Mesendoderm (in vitro differentiated cells): ENCODE measurements at regions not wholly inside any gene's neighbourhood (a gene's known extent, or its start where the extent isn't known, plus 50 kb on each side); places are given as distances from the start of the nearest gene placed in this dataset.
"Not testable (repeated sequence)": the region's sequence is repeated elsewhere in the genome, so short reads cannot be mapped to it uniquely, and the experiment has no call there.

ENCODE experiments used
- DNase-seq: peaks from one replicate; pipeline ENCODE4 v3.0.0; 2013
- H2AK5ac ChIP-seq: 2 replicates; pipeline ENCODE4 v1.6.1; 2013; ENCODE audit warnings: low read length, inconsistent platforms
- H2BK120ac ChIP-seq: 2 replicates; pipeline ENCODE4 v1.6.1; 2013; ENCODE audit warnings: low read depth, mild to moderate bottlenecking, low read length, moderate library complexity, mixed read lengths
- H2BK15ac ChIP-seq: replicated peaks from 2 replicates; pipeline ENCODE4 v1.6.1; 2013; ENCODE audit warnings: low read depth, mild to moderate bottlenecking, moderate library complexity
- H2BK5ac ChIP-seq: 2 replicates; pipeline ENCODE4 v1.6.1; 2013; ENCODE audit warnings: low read length, inconsistent platforms
- H3K18ac ChIP-seq: 2 replicates; pipeline ENCODE4 v1.6.1; 2013; ENCODE audit warnings: mild to moderate bottlenecking, low read length, mixed read lengths
- H3K23ac ChIP-seq: one replicate; pipeline ENCODE4 v1.6.1; 2013; ENCODE audit warnings: low read length
- H3K27ac ChIP-seq: 2 replicates; pipeline ENCODE4 v1.5.1; 2013; ENCODE audit warnings: low read depth, mild to moderate bottlenecking, inconsistent platforms, low read length, moderate library complexity
- H3K27me3 ChIP-seq: 2 replicates; pipeline ENCODE4 v1.6.1; 2013; ENCODE audit warnings: low read length, control low read depth, mild to moderate bottlenecking, inconsistent platforms; ENCODE audit not compliant: insufficient read depth, poor library complexity
- H3K36me3 ChIP-seq: 2 replicates; pipeline ENCODE4 v1.6.1; 2013; ENCODE audit warnings: low read length, inconsistent platforms; ENCODE audit not compliant: control insufficient read depth, insufficient read depth
- H3K4ac ChIP-seq: one replicate; pipeline ENCODE4 v1.6.1; 2013; ENCODE audit warnings: low read depth, mild to moderate bottlenecking, low read length, moderate library complexity
- H3K4me1 ChIP-seq: 2 replicates; pipeline ENCODE4 v1.6.1; 2013; ENCODE audit warnings: low read depth, low read length, inconsistent platforms; ENCODE audit not compliant: control insufficient read depth
- H3K4me2 ChIP-seq: 2 replicates; pipeline ENCODE4 v1.6.1; 2013; ENCODE audit warnings: low read length
- H3K4me3 ChIP-seq: 2 replicates; pipeline ENCODE4 v1.5.1; 2013; ENCODE audit warnings: mild to moderate bottlenecking, low read length
- H3K56ac ChIP-seq: one replicate; pipeline ENCODE4 v1.6.1; 2013; ENCODE audit warnings: low read length
- H3K79me1 ChIP-seq: 2 replicates; pipeline ENCODE4 v1.6.1; 2013; ENCODE audit warnings: low read length, inconsistent platforms
- H3K79me2 ChIP-seq: 2 replicates; pipeline ENCODE4 v1.6.1; 2013; ENCODE audit warnings: mild to moderate bottlenecking, low read length; ENCODE audit not compliant: control insufficient read depth, insufficient read depth
- H3K9ac ChIP-seq: 2 replicates; pipeline ENCODE4 v1.6.1; 2013; ENCODE audit warnings: low read length, inconsistent platforms
- H4K5ac ChIP-seq: one replicate; pipeline ENCODE4 v1.6.1; 2013; ENCODE audit warnings: low read length
- H4K8ac ChIP-seq: one replicate; pipeline ENCODE4 v1.6.1; 2013; ENCODE audit warnings: low read depth, mild to moderate bottlenecking, control low read depth, low read length, moderate library complexity
- WGBS: extraction: QIAGEN DNeasy Blood & Tissue Kit; methylation state at CpG from one replicate; pipeline ENCODE4 v1.1.7; 2013; ENCODE audit warnings: low lambda C conversion rate, missing lambda C conversion rate; ENCODE audit not compliant: insufficient coverage; ENCODE audit errors: extremely low coverage; 5-methylcytosine and 5-hydroxymethylcytosine counted together

GRCh38 chr2:203623661-203624060, 82.8 kb upstream of the CD28 start:
- Histone ChIP-seq H3K27ac (no peak overlapping the region), H3K23ac (no peak overlapping the region)
- no CpG with 5 or more reads among the region's 6 CpGs for WGBS

DNA sequence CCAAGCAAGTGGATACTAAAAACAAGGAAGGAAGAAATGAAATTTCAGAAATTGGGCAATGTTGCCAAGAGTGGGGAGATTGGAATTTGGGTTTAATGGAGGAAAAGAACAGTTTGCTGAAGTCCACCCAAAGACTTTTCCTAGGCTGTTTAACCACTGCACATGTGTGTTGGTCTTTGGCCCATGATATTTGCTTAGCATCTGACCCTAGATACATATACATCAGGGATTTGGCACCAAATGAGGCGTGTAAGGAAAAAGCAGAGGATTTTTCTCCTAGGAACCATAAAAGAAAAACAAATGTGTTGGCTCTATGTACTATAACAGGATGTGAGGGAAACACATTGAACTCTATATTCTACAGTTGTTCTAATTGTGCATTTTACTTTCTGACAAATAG, 80.7 kb upstream of the CD28 start:
- Histone ChIP-seq H3K27me3 (no peaks in the 10 kb centered on the region), H2BK5ac (no peak overlapping the region), H2BK120ac (no peak overlapping the region), H2AK5ac (no peak overlapping the region), H3K4me2 (no peak overlapping the region), H3K4ac (no peak overlapping the region), H3K23ac (no peak overlapping the region), H3K56ac (no peak overlapping the region), H4K5ac (no peak overlapping the region), H3K4me3 (no peak overlapping the region), H3K79me2 (no peaks in the 10 kb centered on the region), H3K18ac (no peak overlapping the region), H4K8ac (no peak overlapping the region), H3K9ac (no peak overlapping the region), H3K36me3 (no peaks in the 10 kb centered on the region), H2BK15ac (no peak overlapping the region), H3K27ac (no peak overlapping the region), H3K4me1 (no peaks in the 10 kb centered on the region), H3K79me1 (no peaks in the 10 kb centered on the region)
- DNase-seq, result no peak
- WGBS, result no CpG with 5 or more reads among the region's 1 CpG

More at GRCh38 chr2:203623661-203624060, 82.8 kb upstream of the CD28 start:
- H3K4ac ChIP-seq, result no peak overlapping the region
- H3K18ac ChIP-seq, result no peak overlapping the region
- no peaks in the 10 kb centered on the region for H3K79me1 ChIP-seq
- H2BK15ac ChIP-seq, result no peak overlapping the region
- H3K4me2 ChIP-seq, result no peak overlapping the region
- no peak overlapping the region for H2AK5ac ChIP-seq
- no peak overlapping the region for H2BK120ac ChIP-seq
- no peaks in the 10 kb centered on the region for H3K4me1 ChIP-seq
- no peaks in the 10 kb centered on the region for H3K79me2 ChIP-seq
- no peaks in the 10 kb centered on the region for H3K36me3 ChIP-seq
- no peaks in the 10 kb centered on the region for H3K27me3 ChIP-seq
- no peak for DNase-seq
- H3K4me3 ChIP-seq, result no peak overlapping the region
- H2BK5ac ChIP-seq, result no peak overlapping the region
- no peak overlapping the region for H4K8ac ChIP-seq
- H3K56ac ChIP-seq, result no peak overlapping the region
- H4K5ac ChIP-seq, result no peak overlapping the region
- H3K9ac ChIP-seq, result no peak overlapping the region

DNA sequence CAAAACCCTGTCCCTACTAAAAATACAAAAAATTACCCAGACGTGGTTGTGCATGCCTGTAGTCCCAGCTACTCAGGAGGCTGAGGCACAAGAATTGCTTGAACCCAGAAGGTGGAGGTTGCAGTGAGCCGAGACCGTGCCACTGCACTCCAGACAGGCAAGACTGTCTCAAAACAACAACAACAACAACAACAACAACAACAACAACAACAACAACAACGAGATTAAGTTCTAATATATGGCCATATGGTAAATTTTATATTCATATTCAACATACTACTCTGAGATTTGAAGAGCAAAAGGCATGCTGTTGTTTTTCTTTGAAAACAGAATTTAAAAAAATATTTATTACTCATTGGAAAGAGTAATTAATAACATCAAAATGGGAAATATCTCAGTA, 80.2 kb upstream of the CD28 start:
- not testable (repeated sequence) for H2BK120ac ChIP-seq, H3K9ac ChIP-seq, H3K79me1 ChIP-seq, H3K79me2 ChIP-seq, H2BK15ac ChIP-seq, H2AK5ac ChIP-seq, H3K4me3 ChIP-seq, H3K23ac ChIP-seq, H3K18ac ChIP-seq, H3K36me3 ChIP-seq, H3K4me1 ChIP-seq, H3K56ac ChIP-seq, H2BK5ac ChIP-seq, H3K27me3 ChIP-seq, DNase-seq, H3K27ac ChIP-seq, H4K5ac ChIP-seq, H3K4me2 ChIP-seq, H3K4ac ChIP-seq, H4K8ac ChIP-seq
- WGBS, result no CpG with 5 or more reads among the region's 4 CpGs

- no peaks in the 10 kb centered on the region for H3K4me1 ChIP-seq
- H2AK5ac ChIP-seq, result no peak overlapping the region
- no peak overlapping the region for H2BK15ac ChIP-seq
- no peak overlapping the region for H3K27ac ChIP-seq
- no peak overlapping the region for H4K5ac ChIP-seq
- DNase-seq, result no peak
- no peak overlapping the region for H2BK120ac ChIP-seq
- H3K79me1 ChIP-seq, result no peaks in the 10 kb centered on the region
- H3K79me2 ChIP-seq, result no peaks in the 10 kb centered on the region
- no peak overlapping the region for H3K4me2 ChIP-seq
- H2BK5ac ChIP-seq, result no peak overlapping the region
- no peak overlapping the region for H3K23ac ChIP-seq
- no peak overlapping the region for H3K56ac ChIP-seq
- no CpG with 5 or more reads among the region's 2 CpGs for WGBS
- no peak overlapping the region for H3K4me3 ChIP-seq
- H4K8ac ChIP-seq, result no peak overlapping the region
- H3K27me3 ChIP-seq, result no peaks in the 10 kb centered on the region
- H3K18ac ChIP-seq, result no peak overlapping the region
- H3K9ac ChIP-seq, result no peak overlapping the region
- H3K4ac ChIP-seq, result no peak overlapping the region
- no peaks in the 10 kb centered on the region for H3K36me3 ChIP-seq
Observed at GRCh38 chr2:203626952-203627681, 79.3 kb upstream of the CD28 start.

- Histone ChIP-seq H3K4ac (no peak overlapping the region), H3K18ac (no peak overlapping the region), H3K36me3 (no peaks in the 10 kb centered on the region), H3K9ac (no peak overlapping the region), H4K8ac (no peak overlapping the region), H2AK5ac (no peak overlapping the region), H2BK120ac (no peak overlapping the region), H3K27me3 (no peaks in the 10 kb centered on the region), H4K5ac (no peak overlapping the region), H3K79me2 (no peaks in the 10 kb centered on the region), H3K4me2 (no peak overlapping the region), H2BK15ac (no peak overlapping the region), H3K56ac (no peak overlapping the region), H3K27ac (no peak overlapping the region), H3K4me3 (no peak overlapping the region), H3K79me1 (no peaks in the 10 kb centered on the region), H3K23ac (no peak overlapping the region), H3K4me1 (no peaks in the 10 kb centered on the region), H2BK5ac (no peak overlapping the region)
- no CpG with 5 or more reads among the region's 2 CpGs for WGBS
- no peak for DNase-seq
Observed at GRCh38 chr2:203629699-203630098, 76.7 kb upstream of the CD28 start.
